Right renal pelvis (tissue), 4 donors: ENCODE measurements at regions not wholly inside any gene's neighbourhood (a gene's known extent, or its start where the extent isn't known, plus 50 kb on each side); places are given as distances from the start of the nearest gene placed in this dataset.
A peak's percentile ranks its signal among the peaks of the same experiment; 100 is the strongest.

Experiments used
- DNase-seq, 4 donors: peaks; one replicate each; pipeline ENCODE4 v3.0.0-alpha.2; 2013; ENCODE audit warnings: low read depth in 4 of 4, low spot score in 3 of 4, missing footprints in 1 of 4

DNA sequence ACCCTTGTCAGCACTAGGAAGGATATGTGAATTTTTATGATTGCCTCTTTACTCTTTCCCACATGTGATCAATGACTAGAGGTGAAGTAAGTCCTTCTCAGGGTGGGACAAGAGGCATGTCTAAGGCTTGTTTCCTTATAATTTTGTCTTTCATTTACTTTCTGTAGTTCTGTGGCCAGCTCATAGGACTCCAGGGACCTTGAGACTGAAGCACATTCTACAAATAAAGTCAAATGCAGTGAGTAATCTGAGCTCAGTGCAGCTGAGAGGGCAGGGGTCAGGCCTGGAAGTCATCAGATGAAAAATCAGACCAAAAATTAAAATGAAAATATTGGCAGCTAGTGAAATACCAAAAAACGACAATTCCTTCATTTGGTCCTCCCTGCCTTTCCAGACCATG, 424.7 kb upstream of the THBS1 start:
- no peak for DNase-seq

DNA sequence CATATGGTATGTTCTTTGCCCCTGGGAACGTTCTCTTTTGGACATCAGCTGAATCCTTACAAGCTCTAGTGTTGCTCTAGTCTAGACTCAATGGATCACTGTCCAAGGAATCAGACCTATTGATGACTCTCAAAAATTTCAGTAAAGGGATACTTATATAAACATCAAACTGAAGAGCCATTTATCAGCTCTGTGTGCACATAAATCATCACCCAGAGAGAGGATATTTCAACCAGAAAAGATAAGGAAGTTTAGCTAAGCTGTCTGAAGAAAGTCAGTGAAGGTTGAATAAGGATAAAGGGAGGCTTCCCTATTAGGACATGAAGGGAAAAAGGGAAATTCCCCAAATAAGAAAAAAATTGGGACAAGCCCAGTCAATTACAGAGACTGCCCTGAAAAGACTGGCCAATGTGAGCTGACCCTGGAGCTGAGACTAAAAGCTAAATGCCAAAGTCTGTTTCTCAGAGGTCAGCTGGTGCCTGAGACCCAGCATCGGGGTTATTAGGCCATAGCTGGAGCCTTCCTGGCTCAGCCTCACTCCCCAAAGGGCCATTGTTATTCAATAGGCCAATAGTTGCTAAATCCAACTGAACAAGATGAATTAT, 424.1 kb upstream of the THBS1 start:
- no peak for DNase-seq

DNA sequence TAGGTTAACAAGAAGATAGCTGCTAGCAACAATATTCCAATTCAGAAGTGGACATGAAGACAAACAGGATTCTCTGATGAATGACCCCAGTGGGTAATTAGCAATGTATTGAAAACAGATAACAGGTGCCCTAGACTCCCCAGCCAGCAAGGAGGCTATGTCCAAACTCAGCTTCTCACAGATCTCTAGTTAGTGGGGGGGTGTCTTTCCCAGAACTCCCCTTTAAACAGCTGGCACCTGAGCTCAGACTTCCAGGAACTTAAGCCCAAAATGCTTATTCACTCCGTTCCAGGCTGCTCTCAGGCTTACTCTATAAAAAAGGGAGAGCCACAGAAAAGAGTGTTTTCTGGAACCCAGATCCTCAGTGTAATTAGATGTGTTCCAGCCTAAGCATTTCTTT, 423.0 kb upstream of the THBS1 start:
- DNase-seq: no peak

DNA sequence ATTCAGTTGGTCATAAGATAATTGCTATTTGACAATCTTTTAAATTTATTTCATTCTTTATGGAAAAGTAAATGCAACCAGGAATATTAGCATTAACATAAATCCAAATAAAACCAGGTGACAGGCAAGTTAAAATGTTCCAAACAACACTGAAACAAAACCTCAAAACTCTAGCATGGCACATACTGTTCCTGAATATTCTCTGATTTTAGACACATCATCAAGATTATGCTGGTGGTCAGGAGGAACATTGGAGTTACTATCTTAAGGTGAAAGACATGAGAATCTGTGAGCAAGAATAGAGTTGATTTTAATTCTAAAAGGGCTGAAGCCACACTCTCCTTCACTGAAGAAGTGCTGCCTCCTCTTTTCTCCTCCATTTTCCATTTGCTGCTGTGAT, 421.0 kb upstream of the THBS1 start:
- DNase-seq: no peak

DNA sequence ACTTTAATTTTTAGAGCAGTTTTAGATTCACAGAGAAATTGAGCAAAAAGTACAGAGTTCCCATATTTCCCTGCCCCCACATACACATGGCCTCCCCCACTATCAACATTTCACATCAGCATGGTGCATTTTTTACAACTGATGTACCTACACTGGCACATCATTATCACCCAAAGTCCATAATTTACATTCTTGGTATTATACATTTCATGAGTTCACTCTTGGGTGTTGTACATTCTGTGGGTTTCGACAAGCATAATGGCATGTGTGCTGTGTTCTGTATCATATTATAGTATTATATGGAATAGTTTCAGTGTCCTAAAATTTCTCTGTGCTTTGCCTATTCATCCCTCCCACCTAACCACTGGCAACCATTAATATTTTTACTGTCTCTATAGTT, 419.8 kb upstream of the THBS1 start:
- DNase-seq: no peak

DNA sequence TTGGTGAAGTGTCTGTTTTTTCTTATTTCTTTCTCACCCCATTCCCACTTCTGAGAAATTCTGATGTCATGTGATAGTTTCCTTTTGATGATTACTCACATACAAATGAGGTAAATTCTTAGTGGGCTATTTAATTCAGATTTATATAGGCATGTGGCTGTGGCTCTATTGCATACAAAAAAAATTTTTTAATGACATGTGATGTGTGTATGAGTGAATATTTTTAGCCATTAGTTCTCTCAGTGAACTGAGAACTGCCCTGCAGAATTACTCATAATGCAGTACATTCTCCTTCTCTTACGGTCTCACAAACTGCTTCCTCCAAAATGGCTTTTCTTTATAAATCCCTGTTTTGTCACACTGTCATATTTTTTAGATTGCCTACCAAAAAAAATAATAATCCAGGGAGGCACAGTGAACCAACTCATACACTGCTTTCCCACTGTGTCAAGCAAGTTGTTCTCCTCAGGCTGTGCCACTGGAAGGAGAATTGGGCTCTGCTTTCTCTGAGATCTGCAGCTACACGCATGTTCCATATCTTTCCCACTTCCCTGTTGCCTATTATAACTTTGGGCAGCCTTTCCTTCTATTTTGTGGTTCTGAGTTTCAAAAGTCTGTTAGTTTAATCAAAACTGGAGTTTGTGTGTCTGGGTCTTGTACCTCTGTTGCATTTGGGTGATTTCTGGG, 415.7 kb upstream of the THBS1 start:
- DNase-seq: no peak

DNA sequence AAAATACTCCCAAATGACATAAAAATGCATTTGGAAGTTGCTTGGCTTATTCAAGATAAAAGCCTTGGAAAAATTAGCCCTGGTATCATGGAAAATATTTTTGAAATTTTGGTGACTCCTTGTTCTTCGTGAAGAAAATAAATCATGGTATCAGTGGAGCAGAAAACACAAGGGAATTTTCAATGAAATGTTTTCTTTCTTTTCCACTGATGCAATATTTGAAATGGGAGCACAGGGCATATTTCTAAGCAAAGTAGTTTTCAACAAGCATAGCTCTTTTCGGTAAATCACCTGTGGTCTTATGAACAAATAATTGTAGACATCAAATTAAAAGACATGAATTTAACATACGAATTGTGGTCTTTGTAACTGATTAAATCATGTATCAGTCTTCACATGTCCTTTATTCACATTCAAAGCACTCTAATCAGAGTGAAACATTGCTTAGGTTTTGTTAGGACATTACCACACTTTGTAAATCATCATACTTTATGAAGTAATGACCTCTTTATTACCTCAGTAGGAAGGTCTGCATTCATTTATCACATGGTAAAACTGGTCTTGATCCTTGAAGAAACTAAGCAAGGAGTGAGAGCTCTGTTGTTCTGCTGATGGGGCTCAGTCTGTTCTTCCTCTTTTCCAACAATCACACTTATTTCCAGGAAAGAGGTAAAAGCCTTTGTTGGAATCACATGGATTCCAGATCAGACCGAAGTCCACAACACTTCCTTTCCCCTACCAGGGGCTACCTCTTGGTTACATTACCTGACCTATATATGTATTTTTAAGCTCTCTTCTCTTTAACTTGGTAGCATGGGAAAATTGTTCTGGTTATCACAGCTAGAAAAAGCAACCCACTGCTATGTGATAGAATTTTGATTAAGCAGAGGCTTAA, 413.5 kb upstream of the THBS1 start:
- no peak for DNase-seq

DNA sequence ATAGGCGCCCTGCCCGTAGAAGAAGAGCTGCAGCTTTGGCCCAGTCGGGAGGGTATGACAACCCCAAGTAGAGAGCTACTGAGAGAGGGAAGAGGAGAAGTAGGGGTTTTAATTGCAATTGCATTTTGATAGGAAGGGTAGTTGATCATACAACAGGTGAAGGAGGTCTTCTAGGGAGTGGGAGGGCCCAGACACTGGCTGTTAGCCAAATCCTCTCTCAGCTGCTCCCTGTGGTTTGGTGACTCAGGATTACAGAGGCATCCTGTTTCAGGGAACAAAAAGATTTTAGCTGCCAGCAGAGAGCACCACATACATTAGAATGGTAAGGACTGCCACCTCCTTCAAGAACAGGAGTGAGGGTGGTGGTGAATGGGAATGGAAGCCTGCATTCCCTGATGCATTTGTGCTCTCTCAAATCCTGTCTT, 408.9 kb upstream of the THBS1 start:
- DNase-seq: peak in 3 of 4 donors; percentile 38 to 71 (median 63)

DNA sequence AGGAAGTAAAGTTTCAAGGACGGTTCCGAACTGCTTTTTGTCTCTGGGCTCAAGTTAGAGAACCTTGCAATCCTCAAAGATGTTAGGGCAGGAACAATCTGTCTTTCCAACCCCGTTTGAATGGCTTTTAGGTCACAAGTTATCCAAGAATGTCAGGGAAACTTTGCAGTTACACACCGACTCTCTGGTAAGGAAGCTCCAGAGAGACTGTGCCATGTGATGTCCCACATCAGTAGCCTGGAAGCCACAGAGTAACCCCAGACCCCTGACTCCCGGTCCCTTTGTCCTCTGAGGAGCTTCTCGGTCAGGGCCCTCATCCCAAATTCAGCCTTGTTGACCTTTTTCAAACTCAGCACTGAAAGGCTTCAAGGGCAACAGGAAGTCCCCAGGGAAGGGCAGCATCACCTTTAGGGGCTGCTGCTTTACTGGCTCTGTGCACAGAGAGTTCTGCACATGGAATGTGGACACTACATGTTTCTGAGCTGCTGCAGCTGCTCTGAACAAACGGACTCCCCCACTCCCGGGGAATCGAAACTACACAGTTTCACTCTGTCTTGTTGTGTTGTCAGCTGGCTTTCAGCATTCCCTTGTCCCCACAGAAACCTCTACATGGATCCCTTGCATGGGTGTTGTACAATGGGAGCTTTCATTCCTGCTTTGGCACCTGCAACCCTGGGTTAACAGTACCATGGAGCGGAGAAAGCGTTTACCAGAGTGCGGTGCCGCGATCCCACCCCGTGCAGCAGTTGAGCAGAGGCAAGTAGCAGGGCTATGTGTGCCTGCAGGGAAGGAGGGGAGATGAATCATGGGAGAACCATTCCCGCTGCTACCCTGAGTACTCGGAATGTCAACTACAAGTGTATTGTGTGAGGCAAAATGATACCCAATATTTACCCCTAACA, 408.2 kb upstream of the THBS1 start:
- peak in 3 of 4 donors; percentile 38 to 59 (median 52) for DNase-seq

DNA sequence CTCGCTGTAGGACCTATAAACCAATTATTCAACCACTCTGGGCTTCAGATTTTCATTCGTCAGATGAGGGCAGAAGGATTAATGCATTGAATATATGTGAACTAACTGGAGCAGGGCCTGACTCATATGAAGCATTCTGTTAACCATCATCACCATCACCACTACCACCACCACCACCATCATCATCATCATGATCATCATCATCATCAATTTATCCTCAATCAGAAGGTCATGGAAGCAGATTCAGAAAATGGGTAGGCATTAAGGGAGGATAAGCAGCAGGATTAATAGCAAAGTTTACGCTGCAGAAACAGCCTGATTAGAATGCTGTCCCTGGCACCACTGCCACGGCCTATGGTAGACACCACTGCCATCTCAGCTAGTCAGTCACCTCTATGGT, 407.5 kb upstream of the THBS1 start:
- DNase-seq: no peak

DNA sequence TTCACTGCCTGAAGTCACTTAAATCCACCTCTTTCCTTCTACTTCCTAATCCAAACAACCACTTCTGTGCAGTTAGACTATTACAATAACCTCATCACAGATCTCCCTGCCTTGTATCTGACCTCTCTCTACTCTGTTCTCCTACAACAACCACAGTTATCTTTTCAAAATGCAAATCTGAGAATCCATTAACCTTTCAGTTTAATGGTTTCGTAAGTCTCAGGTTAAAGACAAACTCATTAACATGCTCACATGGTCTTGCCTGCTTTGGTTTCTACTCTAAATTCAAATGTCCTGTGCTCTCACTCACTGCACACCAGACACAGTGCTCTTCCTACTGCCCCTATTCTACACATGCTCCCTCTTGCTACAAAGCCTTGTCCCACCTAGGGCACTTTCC, 406.5 kb upstream of the THBS1 start:
- no peak for DNase-seq

DNA sequence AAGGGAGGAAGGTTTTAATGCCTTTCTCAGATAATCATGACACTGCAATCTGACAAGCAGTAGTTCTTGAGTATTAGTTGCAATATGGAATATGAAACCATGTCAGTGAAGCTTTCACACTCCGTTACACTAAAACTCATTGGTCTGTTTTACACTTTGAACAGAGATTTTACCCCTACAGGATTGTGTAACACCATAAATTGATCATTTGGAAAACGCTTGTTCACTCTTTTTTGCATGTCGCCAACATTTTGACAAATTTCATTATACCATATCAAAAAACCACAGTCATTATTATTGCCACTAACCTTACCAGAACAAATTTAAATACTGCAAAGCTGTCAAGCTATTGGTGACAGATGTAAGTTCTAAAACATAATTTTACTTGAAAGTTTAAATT, 404.8 kb upstream of the THBS1 start:
- DNase-seq: no peak

DNA sequence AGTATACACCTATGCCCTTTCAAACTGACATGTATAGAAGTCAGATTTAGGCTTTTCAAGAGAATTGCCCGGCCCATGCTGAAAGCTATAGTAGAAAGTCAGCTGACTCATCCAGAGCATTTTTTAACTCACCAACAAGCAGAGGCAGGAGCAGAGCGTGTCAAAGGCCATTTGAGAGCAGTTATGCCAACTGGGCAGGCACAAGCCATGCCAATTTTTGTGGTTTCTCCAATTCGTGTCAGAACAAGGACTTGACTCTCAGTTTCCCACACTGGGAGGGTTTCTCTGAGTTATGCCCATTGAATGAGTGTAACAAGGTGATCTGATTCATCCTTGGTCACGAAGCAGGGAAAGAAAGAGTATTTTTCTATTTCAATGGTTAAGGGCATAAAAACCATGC, 403.3 kb upstream of the THBS1 start:
- DNase-seq: no peak

DNA sequence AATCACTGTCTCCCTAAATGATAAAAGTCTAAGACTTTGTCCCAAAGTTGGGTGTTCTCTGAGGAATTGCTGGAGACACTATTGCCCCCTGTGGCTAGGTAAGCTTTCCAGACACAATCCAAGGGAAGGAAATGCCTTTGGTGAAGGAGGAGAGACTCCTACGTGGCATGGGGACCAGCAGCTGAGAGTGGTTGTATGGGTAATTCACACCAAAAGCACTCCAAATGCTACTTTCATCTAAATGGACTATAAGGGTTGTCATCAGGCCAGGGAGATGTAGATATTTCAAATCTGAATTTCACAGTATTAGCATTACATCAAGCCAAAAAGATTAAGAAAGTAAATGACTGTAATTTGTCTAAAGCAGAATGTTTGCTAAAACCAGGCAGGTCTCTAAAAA, 400.8 kb upstream of the THBS1 start:
- DNase-seq: no peak

DNA sequence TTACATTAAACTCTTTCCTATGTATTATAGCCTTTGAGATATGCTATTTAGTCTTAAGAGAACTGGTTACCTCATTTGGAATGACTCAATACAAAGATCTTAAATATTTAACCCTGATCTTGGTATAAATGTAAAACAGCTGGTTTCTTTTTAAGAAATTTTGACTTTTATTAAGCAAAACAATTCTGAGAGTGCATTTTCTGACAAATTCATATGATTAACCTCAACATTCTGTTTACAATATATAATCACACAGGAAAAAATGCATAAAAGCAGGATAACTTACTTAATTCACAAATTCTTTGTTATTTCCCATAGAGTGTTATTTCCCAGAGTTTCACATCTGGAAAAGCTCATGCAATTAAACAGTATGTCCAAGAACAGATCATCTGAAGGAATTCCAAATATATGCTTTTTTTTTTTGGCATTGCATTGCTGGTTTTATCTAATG, 400.4 kb upstream of the THBS1 start:
- peak in 3 of 4 donors; percentile 44 to 69 (median 47) for DNase-seq

DNA sequence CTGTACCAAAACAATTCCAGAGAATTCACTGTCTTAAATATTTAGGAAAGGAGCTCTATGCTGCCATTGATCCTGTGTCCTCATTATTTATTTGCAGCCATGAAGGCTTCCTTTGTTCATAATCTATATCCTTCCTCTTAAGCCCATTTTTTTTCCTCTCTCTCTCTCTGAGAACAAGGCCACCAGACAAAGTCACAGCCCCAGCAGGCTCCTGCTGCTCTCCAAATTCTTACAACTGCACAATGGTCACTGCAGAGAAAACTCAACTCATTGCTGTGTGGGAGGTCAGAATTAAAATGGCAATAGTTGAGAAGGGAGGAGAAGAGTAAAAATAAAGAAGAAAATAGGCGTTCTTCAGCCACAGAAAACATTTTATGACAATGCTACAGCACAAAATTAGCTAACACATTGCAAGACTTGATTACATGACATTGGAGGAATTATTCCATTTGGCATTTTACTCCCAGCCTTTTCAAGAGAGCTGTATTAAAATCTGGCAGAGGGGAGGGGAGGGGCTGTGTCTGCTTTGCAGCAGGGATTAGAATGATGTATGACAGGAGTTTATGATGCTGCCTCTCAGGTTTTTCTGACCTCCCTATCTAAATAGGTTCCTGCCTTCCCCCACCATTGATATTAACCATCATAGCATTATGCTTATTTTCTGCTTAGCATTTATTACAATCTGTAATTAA, 399.7 kb upstream of the THBS1 start:
- peak in 1 of 4 donors; percentile 27 for DNase-seq

DNA sequence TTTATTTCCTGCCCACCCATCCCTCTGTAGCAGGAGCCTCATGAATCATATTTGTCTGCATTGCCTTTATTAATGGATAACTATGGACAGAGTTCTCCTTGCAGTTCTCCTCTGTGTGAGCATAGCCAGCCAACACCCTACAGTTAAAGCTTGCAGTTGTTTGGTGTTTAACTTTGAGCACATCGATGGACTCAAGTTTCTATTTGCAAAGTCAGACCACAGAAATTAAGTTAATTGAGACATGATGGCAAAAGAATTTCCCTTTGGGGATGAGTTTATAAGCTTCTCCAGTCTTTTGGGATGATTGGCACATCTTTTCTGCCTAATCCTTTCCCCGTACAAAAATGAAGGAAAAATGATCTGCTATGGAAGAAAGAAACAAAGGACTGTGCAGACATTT, 398.9 kb upstream of the THBS1 start:
- DNase-seq: no peak

DNA sequence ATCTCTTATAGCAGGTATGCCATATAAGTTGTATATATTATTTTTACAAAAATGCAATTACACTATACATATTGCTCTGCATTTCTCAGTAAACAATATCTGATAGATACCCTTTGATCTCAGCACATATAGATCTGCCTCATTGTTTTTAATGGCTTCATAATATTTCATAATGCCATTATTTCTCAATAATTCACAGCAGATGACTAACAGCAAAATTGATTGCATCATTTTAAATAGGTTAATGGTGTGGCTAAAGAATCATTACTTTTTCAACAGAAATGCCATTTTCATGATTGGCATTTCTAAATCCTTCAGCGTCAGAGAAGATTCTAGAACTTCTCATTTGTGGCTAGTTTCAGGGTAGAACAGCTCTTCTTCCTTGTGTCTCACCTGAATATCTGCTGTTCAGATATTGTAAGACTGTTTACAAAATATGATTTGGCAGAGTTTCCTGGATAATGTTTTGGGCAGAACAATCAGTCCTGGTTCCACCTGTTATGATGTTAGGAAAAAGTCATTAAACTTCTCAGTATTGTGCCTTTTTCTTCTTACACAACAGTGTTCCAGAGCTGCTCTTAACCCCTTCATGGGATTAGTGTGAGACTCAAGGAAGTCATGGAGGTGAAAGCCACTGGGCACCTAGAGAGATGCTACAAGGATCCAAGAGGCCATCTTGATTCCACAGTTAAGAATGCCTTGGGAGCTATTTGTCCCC, 397.6 kb upstream of the THBS1 start:
- no peak for DNase-seq

DNA sequence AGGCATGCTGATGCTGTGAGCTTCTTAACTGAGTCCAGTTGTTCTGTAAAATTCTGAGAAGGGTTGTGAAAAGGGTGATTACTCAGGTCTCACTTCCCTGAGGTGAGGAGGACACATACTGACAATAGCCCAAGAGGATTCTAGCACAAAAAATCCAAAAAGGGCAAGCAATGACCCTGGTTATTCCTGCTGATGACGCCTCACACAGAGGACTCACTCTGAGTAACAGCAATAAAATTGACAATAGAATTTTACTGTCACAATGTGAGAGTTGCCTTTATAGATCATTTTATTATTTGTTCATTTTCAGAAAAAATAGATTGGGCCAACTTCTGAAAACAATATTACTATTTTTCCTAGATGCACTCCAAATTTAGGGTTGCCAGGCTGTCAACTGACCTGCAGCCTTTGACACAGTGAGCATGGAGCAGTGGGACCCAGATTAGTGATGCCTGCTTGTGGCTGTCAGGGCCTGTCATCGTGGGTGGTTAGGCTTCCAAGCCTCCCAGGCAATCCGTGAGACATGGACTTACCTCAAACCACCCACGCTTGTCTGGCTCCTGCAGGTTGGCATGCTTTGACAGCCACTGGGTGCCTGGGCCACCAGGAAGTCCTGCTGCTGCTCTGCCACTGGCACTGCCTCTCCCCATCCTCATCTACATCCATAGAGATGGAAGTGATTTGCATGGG, 396.0 kb upstream of the THBS1 start:
- DNase-seq: no peak
